ENCODE measurements at regions not wholly inside any gene's neighbourhood (a gene's known extent, or its start where the extent isn't known, plus 50 kb on each side); places are given as distances from the start of the nearest gene placed in this dataset.

DNA sequence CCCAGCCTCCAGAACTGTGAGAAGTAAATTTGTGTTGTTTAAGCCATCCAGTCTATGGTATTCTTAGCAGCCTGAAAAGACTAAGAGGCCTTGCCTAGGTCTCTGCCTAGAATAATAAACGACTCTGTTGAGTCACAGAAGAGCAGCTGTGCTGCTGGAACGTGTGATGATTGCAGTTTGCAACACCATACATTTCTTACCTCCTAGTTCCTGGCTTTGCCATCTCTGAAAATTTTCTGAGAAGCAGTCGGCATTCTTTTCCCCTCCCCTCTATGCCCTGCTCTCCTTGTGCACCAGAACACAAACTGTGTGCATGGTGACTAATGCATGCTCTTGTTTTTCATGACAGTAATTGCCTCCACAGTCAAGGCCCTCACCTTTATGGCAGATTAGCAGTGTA is 301.3 kb downstream of the IL20RB start:
- no peak for DNase-seq (ENCODE audit: low read depth)
- TF ChIP-seq, protein P1, sequence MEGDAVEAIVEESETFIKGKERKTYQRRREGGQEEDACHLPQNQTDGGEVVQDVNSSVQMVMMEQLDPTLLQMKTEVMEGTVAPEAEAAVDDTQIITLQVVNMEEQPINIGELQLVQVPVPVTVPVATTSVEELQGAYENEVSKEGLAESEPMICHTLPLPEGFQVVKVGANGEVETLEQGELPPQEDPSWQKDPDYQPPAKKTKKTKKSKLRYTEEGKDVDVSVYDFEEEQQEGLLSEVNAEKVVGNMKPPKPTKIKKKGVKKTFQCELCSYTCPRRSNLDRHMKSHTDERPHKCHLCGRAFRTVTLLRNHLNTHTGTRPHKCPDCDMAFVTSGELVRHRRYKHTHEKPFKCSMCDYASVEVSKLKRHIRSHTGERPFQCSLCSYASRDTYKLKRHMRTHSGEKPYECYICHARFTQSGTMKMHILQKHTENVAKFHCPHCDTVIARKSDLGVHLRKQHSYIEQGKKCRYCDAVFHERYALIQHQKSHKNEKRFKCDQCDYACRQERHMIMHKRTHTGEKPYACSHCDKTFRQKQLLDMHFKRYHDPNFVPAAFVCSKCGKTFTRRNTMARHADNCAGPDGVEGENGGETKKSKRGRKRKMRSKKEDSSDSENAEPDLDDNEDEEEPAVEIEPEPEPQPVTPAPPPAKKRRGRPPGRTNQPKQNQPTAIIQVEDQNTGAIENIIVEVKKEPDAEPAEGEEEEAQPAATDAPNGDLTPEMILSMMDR (IDR thresholded peaks at IDR 0.05; ENCODE audit: insufficient read depth, low read depth, low read length) = no peak

DNA sequence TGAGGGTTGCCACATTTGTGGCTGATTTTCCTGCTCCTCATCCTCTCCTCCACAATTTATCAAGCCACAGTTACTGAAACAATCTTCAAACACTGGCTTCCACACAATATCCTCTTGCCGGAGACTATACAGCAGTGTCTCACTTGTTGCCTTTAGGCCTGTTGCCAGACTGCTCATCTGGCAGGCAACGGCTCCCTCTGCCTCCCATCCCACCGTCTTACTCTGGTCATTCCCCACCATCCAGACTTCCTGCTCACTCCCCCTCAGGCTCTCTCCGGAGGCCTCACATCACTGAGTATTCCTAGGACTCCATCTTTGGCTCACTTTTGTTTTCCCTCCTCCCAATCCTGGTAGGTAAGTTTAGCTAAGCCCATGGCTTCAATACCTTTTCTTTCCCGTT is 301.9 kb downstream of the IL20RB start:
- DNase-seq (ENCODE audit: low read depth) = no peak
- H3K4me3 ChIP-seq (ENCODE audit: low read depth, low read length) = no peak overlapping the region
- TF ChIP-seq, protein P1 (IDR thresholded peaks at IDR 0.05; ENCODE audit: insufficient read depth, low read depth, low read length) = no peak

More for the DNA sequence above, 301.3 kb downstream of the IL20RB start:
- no peak overlapping the region for H3K4me3 ChIP-seq (ENCODE audit: low read depth, low read length)

DNA sequence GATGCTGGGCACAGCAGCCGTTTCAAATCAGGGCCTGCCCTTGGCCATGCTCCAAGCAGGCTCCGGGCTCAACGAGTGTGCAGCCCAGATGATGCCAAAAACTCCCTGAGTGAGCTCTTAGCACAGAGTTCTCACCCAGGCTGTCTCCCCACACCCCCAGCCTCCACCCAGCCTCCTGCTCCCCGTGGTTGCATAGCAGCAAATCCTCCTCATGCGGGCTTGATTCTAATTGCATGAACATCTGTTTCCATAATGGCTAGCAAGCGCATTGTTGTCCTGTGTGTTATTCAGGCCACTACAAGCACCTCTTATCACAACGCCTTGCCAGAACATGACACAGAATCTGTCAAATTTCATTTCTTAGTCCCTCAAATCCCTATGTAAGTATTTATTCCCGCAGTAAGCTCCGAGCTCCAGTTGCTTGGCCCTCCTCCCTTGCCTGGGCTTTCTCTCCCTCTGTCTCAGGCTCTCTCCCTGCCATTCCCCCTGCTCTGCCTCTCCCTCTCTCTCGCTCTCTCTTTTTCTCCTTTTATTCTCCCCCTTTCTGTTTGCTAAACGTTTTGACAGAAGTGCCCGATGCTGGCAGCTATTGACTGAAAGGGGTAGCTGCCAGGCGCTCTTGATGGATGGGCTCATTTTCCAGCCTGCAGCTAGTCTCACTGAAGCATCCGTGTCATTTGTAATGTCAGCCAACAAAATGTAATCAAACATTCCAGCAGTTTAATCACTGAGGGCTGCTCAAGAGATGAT is 306.5 kb downstream of the IL20RB start:
- no peak for DNase-seq (ENCODE audit: low read depth)
- TF ChIP-seq, protein P1 (IDR thresholded peaks at IDR 0.05; ENCODE audit: insufficient read depth, low read depth, low read length) = no peak
- no peak overlapping the region for H3K4me3 ChIP-seq (ENCODE audit: low read depth, low read length)

DNA sequence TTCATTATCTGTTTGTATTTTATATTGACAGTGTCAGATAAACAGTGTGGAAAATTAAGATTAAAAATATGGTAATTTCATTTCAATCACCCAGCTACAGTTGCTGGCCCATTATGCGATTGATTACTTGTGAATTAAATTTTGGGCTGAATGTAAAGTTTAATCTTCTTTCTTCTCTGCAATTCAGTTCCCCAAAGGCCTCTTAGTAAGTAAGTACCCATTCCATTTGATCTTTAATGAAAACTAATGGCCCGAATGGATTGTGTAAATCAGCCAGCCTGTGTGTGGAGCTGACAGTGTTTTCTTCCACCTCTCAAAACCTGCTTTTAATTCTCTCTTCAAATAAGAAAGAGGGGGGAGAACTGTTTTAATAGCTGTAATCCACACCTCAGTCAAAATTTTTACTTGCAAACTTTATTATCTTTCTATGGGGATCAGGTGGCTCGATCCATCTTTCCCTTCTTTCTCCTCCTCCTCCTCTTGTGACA is 307.1 kb downstream of the IL20RB start:
- H3K4me3 ChIP-seq (ENCODE audit: low read depth, low read length) = no peak overlapping the region
- TF ChIP-seq, protein P1 (IDR thresholded peaks at IDR 0.05; ENCODE audit: insufficient read depth, low read depth, low read length) = no peak
- no peak for DNase-seq (ENCODE audit: low read depth)

DNA sequence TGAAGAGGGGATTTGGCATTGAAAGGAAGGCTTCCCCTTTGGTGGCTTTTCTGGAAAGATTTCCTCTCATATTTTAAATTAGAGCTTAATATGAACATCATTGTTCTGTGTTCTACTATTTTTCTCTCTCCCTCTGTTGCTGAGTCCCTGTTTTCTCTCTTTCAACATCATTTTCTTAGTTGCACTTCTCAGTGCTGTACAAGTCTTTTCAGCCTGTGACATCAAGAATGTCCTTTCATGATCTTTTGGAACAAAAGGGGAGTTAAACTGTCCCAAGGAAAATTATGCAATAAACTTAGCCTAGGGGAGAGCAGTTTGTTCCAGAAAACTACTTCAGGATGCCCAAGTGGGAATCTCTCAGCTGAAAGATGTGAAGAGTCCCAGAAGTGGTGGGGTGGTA is 325.1 kb downstream of the IL20RB start:
- TF ChIP-seq, protein P1 (IDR thresholded peaks at IDR 0.05; ENCODE audit: insufficient read depth, low read depth, low read length) = no peak
- no peak overlapping the region for H3K4me3 ChIP-seq (ENCODE audit: low read depth, low read length)
- no peak for DNase-seq (ENCODE audit: low read depth)

DNA sequence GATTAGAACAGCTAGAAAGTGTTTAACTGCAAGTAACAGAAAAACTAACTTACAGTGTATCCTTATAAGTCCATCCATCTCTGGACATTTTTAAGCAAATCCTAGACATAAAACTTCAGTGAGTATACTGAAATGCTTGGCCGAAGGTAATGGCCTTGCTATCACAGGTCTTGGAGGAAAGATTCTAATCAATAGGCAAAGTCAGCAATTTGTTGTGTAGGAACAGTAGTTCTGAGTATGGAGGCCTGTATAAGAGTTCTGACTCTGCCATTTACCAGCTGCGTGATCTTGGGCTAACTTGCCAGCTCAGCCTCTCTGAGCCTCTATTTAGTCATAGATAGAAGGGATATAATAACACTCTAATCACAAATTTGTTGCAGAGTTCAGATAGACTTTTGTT is 328.1 kb downstream of the IL20RB start:
- TF ChIP-seq, protein P1 (IDR thresholded peaks at IDR 0.05; ENCODE audit: insufficient read depth, low read depth, low read length) = no peak
- no peak overlapping the region for H3K4me3 ChIP-seq (ENCODE audit: low read depth, low read length)
- no peak for DNase-seq (ENCODE audit: low read depth)

DNA sequence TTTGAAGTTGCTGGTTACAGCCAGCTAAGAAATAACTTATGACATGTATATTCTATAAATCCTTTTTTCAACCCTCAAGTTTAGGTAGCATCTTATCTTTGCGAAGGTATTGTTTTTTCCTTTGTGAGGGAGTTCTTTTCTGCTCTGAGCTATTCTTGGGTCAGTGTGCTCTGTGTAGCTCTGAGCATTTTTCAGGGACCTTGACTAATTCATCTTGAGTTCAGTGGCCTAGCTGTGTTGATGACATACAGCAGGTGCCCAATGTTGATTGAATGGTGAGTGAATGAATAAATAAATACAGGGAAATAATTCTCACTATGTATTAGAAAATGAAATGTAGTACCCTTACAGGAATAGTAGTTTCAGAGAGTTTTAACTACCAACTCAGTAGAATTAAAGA is 335.3 kb downstream of the IL20RB start:
- TF ChIP-seq, protein P1 (IDR thresholded peaks at IDR 0.05; ENCODE audit: insufficient read depth, low read depth, low read length) = no peak
- H3K4me3 ChIP-seq (ENCODE audit: low read depth, low read length) = no peak overlapping the region
- no peak for DNase-seq (ENCODE audit: low read depth)
